NCI-H1105 treated with DMSO at 0.1 percent for 48 hours (cell line): ENCODE measurements at regions not wholly inside any gene's neighbourhood (a gene's known extent, or its start where the extent isn't known, plus 50 kb on each side); places are given as distances from the start of the nearest gene placed in this dataset.
"Not testable (repeated sequence)": the region's sequence is repeated elsewhere in the genome, so short reads cannot be mapped to it uniquely, and the experiment has no call there.

Experiments used
- DNase-seq: peaks from one replicate; lab custom pipeline; 2025; lab: John Stamatoyannopoulos, UW

DNA sequence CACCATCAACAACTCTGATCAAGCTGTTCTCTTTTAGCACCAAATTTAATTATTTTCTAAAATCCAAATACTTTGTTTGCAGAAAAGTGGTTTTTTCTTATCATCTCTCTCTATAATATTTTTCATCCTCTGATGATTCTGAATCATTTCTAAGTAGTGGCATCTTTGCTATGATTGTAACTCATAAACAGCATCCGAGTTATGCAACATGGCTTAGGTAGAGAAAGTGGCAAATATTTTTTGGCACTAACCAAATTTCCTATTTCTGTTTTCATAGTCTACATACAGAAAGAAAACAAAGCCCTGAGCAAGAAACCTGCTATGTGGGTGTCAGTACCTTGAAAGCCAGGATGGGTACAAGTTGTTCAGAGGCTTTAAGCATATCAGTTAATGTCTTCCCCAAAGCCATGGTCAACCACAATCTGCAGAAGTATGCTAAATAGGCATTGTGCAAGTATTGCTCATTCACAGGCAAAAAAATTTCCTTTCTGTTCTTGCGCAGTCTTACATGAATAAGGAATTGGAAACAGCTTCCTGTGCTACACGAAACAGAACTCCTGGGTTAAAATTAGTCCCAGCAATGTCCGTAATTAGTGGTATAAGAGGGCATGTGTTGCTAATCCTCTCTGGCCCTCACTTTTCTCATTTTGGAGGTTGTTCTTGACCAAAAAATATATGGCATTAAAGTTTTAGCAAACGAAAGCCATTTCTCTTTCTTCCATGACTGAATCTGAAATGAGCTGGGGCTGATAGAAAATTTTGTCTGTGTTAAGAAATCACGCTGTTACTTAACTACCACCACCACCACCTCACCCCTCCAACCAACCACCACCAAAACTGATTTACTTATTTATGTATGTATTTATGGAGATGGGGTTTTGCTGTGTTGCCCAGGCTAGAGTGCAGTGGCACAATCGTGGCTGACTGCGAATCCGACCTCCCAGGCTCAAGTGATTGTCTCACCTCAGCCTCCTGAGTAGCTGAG is 325.6 kb upstream of the MAGI2 start:
- no peak for DNase-seq

DNA sequence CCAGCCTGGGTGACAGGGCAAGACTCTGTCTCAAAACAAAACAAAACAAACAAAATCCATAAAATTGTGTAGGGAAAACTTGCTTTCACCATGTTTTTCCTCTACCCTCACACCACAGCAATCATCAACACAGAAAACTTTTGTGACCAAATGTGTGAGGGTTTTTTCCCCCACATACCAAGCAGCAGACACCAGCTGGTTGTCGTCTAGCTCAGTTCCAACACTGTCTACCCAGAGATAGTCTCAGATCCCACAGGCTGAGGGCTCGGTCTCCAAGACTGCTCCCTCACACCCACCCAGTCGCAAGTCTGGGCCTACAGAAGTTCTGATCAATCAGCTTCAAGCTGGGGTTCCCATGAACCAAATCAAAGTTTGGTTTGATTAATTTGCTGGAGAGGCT is 322.4 kb upstream of the MAGI2 start:
- no peak for DNase-seq

DNA sequence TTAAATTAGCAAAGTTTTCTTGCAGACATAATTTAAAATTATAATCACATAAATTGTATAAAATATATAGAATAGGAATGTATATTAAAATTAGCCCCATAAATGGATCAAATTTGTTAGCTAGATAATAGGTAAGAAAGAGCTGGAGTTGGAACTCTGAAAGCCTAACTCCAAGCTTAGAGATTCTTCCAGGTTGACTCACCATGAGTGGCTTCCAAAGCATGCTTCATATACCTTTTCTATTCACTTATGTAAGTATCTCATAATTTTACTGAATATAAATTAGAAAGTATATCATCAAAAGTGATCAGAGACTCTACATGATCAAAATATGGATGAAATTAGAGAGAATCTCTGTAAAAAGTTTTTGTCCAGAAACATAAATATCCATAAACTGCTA is 320.7 kb upstream of the MAGI2 start:
- DNase-seq: no peak

DNA sequence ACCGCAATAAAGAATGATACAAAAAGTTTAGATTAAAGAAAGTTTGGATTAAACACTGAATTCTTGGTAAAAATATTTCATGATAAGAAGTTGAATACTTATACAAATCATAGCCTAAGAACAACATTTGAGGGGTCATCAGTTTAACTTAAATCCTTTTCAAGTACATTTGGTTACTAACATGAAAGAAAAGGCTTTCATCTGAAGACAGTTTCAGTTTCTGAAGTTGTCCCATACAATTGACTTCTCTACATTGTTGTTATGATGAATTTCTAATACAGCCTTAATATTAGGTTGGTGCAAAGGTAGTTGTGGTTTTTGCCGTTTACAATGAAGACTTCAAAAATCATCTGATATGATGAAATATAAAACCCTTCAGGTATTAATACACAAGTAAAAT is 317.5 kb upstream of the MAGI2 start:
- no peak for DNase-seq

DNA sequence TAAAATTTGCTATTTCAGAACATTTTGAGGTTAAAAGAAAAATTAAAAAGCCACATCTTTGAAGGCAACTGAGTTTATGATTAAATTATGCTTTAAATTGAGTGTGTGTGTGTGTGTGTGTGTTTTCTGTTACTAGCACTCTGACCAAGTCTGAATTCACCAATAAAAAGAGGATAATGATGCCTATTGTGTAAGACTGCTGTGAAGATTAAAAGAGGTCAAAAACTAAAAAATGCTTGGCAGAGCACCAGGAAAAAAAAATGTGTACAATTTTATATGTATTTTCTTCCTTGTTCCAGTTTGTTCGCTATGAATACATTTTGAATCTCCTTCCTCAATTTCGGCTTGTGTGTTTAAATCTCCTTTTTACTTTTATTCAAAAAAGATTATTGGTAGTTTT is 316.6 kb upstream of the MAGI2 start:
- DNase-seq: no peak

DNA sequence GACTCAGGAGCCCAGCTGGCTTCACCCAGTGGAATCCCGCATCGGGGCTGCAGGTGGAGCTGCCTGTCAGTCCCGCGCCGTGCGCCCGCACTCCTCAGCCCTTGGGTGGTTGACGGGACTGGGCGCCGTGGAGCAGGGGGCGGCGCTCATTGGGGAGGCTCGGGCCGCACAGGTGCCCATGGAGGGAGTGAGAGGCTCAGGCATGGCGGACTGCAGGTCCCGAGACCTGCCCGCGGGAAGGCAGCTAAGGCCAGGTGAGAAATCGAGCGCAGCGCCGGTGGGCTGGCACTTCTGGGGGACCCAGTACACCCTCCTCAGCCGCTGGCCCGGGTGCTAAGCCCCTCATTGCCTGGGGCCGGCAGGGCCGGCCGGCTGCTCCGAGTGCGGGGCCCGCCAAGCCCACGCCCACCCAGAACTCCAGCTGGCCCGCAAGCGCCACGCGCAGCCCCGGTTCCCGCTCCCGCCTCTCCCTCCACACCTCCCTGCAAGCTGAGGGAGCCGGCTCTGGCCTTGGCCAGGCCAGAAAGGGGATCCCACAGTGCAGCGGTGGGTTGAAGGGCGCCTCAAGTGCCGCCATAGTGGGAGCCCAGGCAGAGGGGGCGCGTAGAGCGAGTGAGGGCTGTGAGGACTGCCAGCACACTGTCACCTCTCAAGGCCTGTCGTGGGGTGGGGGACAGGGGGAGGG is 314.6 kb upstream of the MAGI2 start:
- not testable (repeated sequence) for DNase-seq

DNA sequence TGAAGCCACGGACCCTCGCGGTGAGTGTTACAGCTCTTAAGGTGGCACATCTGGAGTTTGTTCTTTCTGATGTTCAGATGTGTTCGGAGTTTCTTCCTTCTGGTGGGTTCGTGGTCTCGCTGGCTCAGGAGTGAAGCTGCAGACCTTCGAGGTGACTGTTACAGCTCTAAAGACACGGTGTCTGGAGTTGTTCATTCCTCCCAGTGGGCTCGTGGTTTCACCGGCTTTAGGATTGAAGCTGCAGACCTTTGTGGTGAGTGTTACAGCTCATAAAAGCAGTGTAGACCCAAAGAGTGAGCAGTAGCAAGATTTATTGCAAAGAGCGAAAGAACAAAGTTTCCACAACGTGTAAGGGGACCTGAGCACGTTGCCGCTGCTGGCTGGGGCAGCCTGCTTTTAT is 313.7 kb upstream of the MAGI2 start:
- not testable (repeated sequence) for DNase-seq

DNA sequence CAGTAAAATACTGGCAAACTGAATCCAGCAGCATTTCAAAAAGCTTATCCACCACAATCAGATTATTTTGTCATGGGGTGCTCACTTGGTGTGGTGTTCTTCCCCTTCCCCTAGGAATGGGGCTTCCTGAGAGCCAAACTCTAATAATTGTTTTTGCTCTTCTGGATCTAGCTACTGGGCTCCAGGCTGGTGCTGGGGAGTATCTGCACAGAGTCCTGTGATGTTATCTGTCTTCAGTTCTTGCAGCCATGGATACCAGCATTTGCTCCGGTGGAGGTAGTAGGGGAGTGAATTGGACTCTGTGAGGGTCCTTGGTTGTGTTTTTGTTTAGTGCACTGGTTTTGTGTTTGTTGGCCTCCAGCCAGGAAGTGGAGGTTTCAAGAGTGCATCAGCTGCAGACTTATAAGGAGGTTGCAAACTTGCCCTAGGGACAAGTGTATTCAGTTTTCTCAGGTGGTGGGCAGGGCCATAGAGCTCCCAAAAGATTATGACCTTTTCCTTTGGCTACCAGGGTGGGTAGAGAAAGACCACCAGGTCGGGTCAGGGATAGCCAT is 308.5 kb upstream of the MAGI2 start:
- no peak for DNase-seq

DNA sequence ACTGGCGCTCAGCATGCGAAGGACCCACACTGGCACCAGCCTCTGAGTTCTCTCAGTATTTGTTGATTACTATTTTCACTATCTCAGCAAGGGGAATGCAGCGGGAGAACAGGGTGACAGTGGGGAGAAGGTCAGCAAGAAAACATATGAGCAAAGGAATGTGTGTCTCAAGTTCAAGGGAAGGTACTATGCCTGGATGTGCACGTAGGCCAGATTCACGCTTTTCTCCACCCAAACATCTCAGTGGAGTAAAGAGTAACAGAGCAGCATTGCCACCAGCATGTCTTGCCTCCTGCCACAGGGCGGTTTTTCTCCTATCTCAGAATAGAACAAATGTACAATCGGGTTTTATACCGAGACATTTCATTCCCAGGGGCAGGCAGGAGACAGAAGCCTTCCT is 297.5 kb upstream of the MAGI2 start:
- DNase-seq: not testable (repeated sequence)

DNA sequence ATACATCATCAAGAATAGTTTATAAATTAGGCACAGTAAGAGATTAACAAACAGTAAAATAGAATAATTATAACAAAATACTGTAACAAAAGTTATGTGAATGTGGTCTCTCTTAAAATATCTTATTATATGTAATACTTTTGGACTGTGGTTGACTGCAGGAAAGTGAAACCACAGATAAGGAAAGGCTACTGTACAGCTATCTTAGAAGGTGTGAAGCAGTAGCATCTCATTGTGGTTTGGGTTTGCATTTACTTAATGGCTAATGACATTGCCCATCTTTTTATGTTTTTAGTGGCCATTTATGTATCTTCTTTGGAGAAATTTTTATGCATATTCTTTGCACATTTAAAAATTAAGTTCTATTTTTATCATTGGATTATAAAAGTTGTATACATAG is 296.4 kb upstream of the MAGI2 start:
- DNase-seq: no peak

DNA sequence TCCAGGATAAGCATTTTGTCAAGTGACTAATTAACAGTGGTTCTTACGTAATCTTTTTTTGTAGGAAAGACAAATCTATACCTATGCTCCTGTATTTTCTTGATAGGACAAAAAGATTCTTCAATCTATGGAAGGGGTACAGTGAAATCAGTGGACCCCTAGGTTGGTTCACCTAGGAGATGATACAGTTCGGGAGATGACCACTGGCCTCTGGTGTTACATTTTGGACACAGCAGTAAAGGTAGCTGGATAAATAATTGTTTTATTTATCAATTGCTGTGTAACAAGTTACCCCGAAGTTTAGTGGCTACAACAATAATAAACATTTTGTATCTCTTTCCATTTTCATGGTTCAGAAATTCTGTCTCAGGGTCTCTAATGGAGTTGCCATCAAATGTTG is 288.2 kb upstream of the MAGI2 start:
- no peak for DNase-seq

DNA sequence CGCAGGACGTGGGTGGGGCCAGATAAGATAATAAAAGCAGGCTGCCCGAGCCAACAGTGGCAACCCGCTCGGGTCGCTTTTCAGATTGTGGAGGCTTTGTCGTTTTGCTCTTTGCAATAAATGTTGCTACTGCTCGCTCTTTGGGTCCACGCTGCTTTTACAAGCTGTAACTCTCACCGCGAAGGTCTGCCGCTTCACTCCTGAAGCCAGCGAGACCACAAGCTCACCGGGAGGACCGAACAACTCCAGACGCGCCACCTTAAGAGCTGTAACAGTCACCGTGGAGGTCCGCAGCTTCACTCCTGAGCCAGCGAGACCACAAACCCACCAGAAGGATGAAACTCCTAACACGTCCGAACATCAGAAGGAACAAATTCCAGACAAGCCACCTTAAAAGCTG is 286.6 kb upstream of the MAGI2 start:
- DNase-seq: no peak

DNA sequence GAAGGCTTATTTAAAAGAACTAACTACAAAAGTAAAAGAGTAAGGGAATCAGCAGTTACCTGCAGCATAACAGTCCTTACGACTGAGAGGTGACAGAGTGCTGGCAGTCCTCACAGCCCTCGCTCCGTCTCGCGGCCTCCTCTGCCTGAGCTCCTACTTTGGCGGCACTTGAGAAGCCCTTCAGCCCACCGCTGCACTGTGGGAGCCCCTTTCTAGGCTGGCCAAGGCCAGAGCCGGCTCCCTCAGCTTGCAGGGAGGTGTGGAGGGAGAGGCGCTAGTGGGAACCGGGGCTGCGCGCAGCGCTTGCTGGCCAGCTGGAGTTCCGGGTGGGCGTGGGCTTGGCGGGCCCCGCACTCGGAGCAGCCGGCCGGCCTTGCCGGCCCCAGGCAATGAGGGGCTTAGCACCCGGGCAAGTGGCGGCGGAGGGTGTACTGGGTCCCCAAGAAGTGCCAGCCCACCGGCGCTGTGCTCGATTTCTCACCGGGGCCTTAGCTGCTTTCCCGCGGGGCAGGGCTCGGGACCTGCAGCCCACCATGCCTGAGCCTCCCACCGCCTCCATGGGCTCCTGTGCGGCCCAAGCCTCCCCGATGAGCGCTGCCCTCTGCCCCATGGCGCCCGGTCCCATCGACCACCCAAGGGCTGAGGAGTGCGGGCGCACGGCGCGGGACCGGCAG is 285.7 kb upstream of the MAGI2 start:
- DNase-seq: not testable (repeated sequence)

DNA sequence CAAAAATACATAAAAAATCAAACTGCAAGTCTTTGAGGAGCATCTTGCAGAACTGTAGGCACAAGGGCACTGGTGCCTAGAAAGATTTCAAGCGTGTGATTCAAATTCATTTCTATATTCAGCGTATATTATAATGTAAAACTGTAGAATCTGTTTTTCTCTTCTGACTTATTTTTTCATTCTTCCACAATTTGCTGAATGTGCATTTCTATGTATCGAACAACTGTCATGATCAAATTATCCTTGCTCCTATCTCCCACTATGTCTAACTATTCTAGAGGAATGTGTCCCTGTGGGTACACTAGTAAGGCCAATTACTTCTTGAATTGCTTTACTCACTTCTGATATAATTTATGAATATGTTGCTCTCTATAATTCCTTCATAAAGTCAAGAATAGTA is 283.0 kb upstream of the MAGI2 start:
- no peak for DNase-seq

DNA sequence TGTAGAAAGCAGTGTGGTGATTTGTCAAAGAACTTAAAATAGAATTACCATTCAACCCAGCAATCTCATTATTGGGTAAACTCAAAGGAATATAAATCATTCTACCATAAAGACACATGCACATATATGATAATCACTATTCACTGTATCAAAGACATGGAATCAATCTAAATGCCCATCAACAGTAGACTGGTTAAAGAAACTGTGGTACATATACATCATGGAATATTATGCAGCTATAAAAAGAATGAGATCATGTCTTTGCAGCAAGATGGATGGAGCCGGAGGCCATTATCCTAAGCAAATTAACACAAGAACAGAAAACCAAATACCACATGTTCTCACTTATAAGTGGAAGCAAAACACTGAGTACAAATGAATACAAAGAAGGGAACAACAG is 281.5 kb upstream of the MAGI2 start:
- no peak for DNase-seq

DNA sequence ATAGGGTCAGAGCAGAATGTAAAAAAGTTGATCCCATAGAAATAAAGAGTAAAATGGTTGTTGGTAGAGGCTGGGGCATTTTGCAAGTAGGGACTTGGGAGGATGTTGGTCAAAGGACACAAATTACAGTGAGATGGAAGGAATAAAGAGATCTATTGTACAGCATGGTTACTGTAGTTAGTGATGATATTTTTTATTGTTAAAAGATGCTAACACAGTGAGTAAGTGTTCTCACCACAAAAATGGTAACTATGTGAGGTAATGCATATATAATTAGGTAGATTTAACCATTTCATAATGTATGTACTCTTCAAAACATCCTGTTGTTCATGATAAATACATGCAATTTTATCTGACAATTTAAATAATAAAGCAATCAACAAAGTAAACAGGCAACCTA is 280.7 kb upstream of the MAGI2 start:
- no peak for DNase-seq

DNA sequence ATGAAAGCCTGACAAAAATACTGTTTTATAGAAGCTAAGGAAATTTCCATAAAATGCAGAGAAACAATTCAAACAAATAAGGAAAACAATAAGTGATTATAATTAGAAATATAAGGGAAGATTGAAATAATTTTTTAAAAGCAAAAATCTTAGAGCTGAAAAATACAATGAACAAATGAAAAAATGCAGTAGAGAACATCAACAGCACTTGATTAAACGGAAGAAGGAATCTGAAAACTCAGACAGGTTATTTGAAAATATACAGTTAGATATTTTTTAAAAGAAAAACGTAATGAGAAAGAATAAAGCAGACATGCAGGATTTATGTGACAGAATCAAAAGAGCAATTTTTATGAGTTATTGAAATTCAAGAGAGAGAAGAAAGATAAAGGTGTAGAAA is 279.1 kb upstream of the MAGI2 start:
- no peak for DNase-seq

DNA sequence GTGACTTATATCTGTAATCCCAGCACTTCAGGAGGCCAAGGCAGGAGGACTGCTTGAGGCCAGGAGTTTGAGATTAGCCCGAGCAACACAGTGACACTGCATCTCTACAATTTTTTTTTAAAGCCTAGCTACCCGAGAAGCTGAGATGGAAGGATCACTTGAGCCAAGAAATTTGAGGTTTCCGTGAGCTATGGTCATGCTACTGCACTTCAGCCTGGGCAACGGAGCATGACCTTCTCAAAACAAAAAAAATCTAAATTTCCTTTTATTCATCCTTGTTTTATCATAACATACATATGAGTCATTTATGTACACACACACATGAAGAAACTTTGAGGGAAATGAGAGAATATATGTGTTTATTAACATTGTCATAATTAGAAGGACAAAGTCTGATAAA is 277.5 kb upstream of the MAGI2 start:
- DNase-seq: no peak

DNA sequence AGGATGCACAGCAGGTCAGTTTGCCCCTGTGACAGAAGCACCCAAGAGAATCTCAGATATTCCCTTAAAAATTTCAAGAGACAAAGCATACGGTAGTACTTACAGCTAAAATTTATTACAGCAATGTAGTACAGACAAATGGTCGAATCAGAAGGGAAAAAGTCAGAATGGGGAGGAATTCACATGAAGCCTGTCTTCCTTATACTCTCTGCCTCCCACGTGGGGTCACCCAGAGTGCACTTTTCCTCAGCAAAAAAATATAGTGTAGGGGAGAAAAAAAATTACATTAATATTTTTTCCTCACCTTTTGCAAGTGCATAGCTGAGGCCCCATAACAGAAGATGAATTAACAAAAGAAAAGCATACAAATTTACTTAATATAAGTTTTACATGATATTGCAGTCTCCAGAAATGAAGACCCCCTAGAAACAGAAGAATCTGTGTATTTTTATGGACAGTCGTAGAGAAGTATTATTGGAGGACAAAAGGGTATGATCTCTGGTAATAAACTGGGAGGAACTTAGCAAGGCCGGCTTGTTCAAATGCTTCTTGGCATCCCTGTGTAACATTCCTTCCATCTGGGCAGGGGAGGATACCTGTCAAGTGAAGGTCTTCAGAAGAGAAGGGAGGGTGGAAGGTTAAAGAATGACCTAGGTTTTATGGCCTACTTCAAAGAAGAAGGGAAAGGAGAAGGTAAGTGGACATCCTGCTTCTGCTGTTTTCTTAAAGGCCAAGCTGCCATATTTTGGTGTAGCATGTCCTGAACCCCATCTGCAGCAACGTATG is 270.6 kb upstream of the MAGI2 start:
- DNase-seq: no peak

DNA sequence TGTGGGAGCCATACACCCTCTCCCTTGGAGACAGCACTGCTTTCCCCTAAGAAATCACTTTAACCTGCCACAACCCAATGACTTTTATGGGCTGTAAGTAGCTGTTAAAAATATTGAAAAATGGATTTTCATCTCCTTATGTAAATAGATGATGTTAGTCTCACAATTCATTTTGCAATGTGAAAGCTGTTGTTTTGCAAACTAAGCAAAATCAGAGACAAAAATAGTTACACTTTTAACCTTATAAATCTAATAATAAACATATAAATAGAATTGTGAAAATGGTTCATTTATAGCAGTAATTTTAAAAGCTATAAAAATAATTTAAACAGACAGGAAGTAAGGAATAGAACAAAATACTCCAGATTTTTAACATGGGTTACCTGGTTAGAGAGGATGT is 268.8 kb upstream of the MAGI2 start:
- no peak for DNase-seq

DNA sequence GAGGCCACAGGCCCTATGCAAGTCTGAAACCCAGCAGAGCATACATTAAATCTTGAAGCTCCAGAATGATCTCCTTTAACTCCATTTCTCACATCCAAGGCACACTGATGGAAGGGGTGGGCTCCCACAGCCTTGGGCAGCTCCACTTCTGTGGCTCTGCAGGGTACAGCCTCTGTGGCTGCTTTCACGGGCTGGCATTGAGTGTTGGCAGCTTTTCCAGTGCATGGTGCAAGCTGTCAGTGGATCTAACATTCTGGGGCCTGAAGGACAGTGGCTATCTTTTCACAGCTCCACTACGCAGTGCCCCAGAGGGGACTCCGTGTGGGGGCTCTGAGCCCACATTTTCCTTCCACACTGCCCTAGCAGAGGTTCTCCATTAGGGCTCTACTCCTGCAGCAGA is 265.7 kb upstream of the MAGI2 start:
- no peak for DNase-seq

DNA sequence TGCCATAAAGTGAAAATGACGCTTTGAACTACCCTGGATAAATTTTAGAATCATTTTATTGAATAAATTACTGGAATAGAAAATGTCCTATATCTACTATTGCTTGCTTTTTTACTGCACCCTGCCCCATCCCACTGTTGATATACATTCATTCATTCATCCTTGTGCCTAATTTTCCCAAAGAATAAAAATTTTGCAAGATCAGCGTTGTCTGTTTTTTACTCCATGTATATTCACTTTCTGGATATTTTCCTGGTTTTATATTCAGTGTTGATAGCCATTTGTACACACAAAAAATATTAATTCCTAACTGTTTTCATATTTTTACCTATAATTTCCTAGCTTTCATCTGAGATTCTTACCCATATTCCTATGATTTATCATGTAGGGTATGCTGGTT is 262.9 kb upstream of the MAGI2 start:
- no peak for DNase-seq
